Parathyroid adenoma (tissue), 2 donors: ENCODE measurements at regions not wholly inside any gene's neighbourhood (a gene's known extent, or its start where the extent isn't known, plus 50 kb on each side); places are given as distances from the start of the nearest gene placed in this dataset.

Experiments
- H2AFZ ChIP-seq: fragments of 300-600 bp; sonication (generic); one replicate; pipeline ENCODE4 v1.7.0; 2017; ENCODE audit warnings: antibody characterized with exemption, mild to moderate bottlenecking
- H3K27ac ChIP-seq: fragments of 300-600 bp; sonication (generic); one replicate; pipeline ENCODE4 v1.7.0; 2017
- H3K27me3 ChIP-seq: fragments of 300-600 bp; sonication (generic); one replicate; pipeline ENCODE4 v1.7.0; 2017; ENCODE audit warnings: low read length; ENCODE audit not compliant: control insufficient read depth, insufficient read depth
- H3K36me3 ChIP-seq: fragments of 300-600 bp; sonication (generic); one replicate; pipeline ENCODE4 v1.7.0; 2017; ENCODE audit warnings: low read length; ENCODE audit not compliant: control insufficient read depth, insufficient read depth
- H3K4me1 ChIP-seq: fragments of 300-600 bp; sonication (generic); one replicate; pipeline ENCODE4 v1.7.0; 2017; ENCODE audit warnings: control low read depth
- H3K4me2 ChIP-seq: fragments of 300-600 bp; sonication (generic); one replicate; pipeline ENCODE4 v1.7.0; 2017; ENCODE audit warnings: low read length
- H3K4me3 ChIP-seq: fragments of 300-600 bp; sonication (generic); one replicate; pipeline ENCODE4 v1.7.0; 2017; ENCODE audit warnings: low read depth, low read length
- H3K79me2 ChIP-seq: fragments of 300-600 bp; sonication (generic); one replicate; pipeline ENCODE4 v1.7.0; 2017; ENCODE audit warnings: control low read depth
- H3K9ac ChIP-seq: fragments of 300-600 bp; sonication (generic); one replicate; pipeline ENCODE4 v1.7.0; 2017; ENCODE audit warnings: mild to moderate bottlenecking
- H3K9me3 ChIP-seq: fragments of 300-600 bp; sonication (generic); one replicate; pipeline ENCODE4 v1.7.0; 2017; ENCODE audit warnings: low read length; ENCODE audit not compliant: control insufficient read depth
- CTCF ChIP-seq: fragments of 300-600 bp; sonication (generic); IDR thresholded peaks from one replicate; pipeline ENCODE4 v1.7.0; 2017; ENCODE audit warnings: antibody characterized with exemption, mild to moderate bottlenecking
- donor health status: primary hyperparathyroidism.

- Histone ChIP-seq H3K27me3 (no peaks in the 10 kb centered on the region), H3K9me3 (no peaks in the 10 kb centered on the region), H3K4me3 (no peak overlapping the region), H3K9ac (no peak overlapping the region), H3K79me2 (no peaks in the 10 kb centered on the region), H3K36me3 (no peaks in the 10 kb centered on the region), H3K27ac (no peak overlapping the region), H3K4me1 (no peaks in the 10 kb centered on the region), H2AFZ (no peak overlapping the region), H3K4me2 (no peak overlapping the region)
- TF ChIP-seq CTCF, result no peak
These were observed 127.3 kb upstream of the ERBB4 start for GRCh38 chr2:212665948-212666347.

- Histone ChIP-seq H3K27me3 (no peaks in the 10 kb centered on the region), H3K79me2 (no peaks in the 10 kb centered on the region), H3K4me1 (no peaks in the 10 kb centered on the region), H3K27ac (no peak overlapping the region), H3K9ac (no peak overlapping the region), H3K36me3 (no peaks in the 10 kb centered on the region), H3K4me3 (no peak overlapping the region), H2AFZ (no peak overlapping the region), H3K9me3 (peaks cover 4% of the 10 kb centered on the region), H3K4me2 (no peak overlapping the region)
- TF ChIP-seq CTCF, result no peak
These were observed 120.8 kb upstream of the ERBB4 start for GRCh38 chr2:212659441-212659840.

- Histone ChIP-seq H3K9ac (no peak overlapping the region), H3K4me2 (no peak overlapping the region), H3K27ac (no peak overlapping the region), H3K36me3 (no peaks in the 10 kb centered on the region), H3K9me3 (no peaks in the 10 kb centered on the region), H2AFZ (no peak overlapping the region), H3K79me2 (no peaks in the 10 kb centered on the region), H3K4me3 (no peak overlapping the region), H3K4me1 (no peaks in the 10 kb centered on the region), H3K27me3 (no peaks in the 10 kb centered on the region)
- no peak for TF ChIP-seq CTCF
These were observed 111.0 kb upstream of the ERBB4 start for GRCh38 chr2:212649646-212650045.

GRCh38 chr2:212646698-212647366, 108.2 kb upstream of the ERBB4 start:
- Histone ChIP-seq H3K4me3 (no peak overlapping the region), H3K9me3 (no peaks in the 10 kb centered on the region), H3K9ac (no peak overlapping the region), H3K27me3 (no peaks in the 10 kb centered on the region), H3K36me3 (no peaks in the 10 kb centered on the region), H3K27ac (no peak overlapping the region), H3K79me2 (no peaks in the 10 kb centered on the region), H2AFZ (no peak overlapping the region), H3K4me1 (no peaks in the 10 kb centered on the region), H3K4me2 (no peak overlapping the region)
- no peak for TF ChIP-seq CTCF

- H3K4me3 ChIP-seq, result no peak overlapping the region
- H3K4me2 ChIP-seq, result no peak overlapping the region
- no peak overlapping the region for H2AFZ ChIP-seq
- H3K27me3 ChIP-seq, result no peaks in the 10 kb centered on the region
- H3K9ac ChIP-seq, result no peak overlapping the region
- H3K79me2 ChIP-seq, result no peaks in the 10 kb centered on the region
- H3K36me3 ChIP-seq, result no peaks in the 10 kb centered on the region
- H3K27ac ChIP-seq, result no peak overlapping the region
- TF ChIP-seq CTCF, result no peak
- H3K9me3 ChIP-seq, result no peaks in the 10 kb centered on the region
- H3K4me1 ChIP-seq, result no peaks in the 10 kb centered on the region
These were observed 105.7 kb upstream of the ERBB4 start for GRCh38 chr2:212644195-212644837.
